Limb (tissue), 2 donors: ENCODE measurements at regions not wholly inside any gene's neighbourhood (a gene's known extent, or its start where the extent isn't known, plus 50 kb on each side); places are given as distances from the start of the nearest gene placed in this dataset.
A peak's percentile ranks its signal among the peaks of the same experiment; 100 is the strongest.

ENCODE experiments used
- DNase-seq, 2 donors: peaks; one replicate each; pipeline ENCODE4 v3.0.0-alpha.2; 2016; ENCODE audit errors: extremely low spot score in 2 of 2

DNA sequence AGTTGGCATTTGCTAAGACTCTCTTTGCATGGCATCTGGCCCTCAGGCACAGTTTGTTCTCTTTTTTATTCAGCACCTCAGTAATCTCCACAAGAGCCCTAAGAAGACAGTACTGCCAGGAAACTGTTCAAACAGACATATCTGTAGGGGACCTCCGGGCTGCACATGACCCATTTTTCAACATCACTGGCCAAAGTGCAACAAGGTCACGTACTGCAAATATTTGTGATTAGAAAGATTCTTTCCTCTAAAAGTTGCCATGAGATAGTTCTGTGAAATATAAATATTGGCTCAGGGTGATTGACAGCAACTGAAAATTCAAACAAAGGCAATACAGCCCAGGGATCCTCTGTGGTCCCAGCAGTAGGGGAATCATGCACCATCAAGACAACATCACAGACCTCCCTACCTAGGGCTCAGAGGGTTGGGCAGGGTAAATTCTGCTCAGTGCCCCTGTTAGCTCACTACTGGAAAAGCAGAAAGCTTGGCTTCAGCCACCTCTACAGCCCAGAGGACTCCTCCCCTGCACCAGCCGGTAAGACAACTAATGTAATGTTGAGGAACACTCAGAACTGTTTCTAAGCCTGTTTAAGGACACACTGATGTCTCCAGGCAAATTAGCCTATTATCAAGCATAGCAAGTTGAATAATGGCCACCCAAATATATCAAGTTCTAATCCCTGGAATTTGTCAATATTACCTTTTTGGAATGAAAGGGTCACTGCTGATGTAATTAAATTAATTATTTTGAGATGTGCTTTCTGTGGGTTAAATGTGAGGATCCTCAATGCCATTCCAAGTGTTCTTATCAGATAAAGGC, 117.4 kb upstream of the LPP start:
- no peak for DNase-seq

DNA sequence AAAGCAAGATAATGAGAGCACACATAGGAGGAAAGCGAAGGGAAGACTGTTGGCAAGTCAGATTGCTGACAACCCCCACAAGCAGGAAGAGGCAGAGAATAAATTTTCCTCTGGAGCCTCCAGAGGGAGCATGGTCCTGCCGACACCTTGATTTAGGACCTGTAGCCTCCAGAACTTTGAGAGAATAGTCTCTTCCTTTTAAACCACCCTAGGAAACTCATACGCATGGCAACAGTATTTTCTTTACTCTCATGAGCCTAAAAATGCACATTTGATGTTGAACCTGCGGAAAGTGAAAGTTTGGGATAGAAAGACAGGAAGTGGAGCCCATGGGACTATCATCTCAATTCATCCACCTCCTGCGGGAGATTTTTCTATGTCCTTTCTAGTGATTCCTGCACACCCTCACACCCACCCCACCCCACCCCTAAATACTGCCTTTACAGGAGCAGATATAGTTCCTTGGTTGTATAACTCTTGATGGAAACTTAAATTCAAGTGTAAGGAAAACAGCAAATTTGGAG, 116.7 kb upstream of the LPP start:
- DNase-seq, result no peak

DNA sequence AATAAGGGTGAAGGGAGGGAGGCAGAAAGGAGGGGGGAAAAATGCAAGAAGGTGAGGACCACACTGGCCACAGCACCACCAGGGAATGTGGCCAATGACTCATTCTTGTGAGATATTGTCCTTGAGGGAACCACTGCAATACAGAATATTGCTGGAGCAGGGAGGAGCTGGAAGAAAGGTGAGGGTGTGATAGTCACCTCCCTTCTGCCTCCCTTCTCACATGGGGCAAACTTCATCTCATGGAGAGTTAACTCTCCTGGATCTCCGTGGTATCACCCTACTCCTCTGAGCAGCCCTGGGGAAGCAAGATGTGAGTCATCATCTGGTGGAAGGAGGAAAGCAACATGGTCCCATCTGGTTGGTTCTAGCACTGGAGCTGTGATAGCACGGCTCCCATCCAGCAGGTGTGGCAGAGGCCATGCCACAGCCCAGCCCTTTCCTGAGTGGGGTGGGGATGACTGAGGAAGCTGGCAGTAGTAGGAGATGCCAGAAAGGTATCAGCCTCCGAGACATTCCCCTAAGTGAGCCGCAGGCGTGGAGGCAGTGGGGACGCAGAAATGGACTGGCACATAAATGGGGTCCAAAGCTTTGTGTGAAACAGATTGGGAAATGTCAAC, 115.9 kb upstream of the LPP start:
- DNase-seq, result no peak

DNA sequence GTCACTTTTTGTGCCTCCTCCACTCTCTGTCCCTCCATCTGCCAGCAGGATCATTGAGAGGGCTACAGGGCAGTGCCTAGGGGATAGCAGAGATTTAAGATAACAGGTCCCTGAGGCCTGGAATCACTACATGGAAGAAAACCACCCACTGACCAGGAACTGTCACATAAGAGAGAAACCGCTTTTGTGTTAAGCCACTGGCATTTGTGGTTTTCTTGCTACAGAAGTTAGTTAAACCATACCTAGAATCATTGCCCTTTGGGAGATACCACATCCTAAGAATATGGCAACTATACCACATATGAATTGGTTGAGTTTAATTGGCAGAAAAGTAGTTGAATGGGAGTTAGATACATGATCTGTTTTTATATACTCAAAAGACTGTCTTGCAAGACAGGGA, 112.8 kb upstream of the LPP start:
- DNase-seq, result no peak

DNA sequence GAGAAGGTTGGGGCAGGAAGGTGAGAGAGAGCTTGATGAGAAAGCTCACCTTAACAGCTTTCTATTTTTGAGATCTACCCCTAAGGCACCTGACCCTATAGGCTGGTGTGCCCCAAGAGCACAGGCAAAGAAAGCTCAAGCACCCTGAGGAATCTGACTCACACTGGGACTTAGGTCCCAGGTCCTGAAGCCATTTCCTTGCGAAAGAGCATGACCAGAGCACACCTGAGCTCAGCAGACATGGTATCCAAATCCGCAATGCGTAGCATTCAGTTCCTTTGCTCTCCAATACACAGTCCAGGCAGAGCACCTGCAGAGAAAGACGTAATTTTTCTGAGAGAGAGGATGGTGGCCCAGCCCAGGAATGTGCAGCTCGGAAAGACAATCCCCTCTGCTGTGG, 112.1 kb upstream of the LPP start:
- DNase-seq, result no peak

DNA sequence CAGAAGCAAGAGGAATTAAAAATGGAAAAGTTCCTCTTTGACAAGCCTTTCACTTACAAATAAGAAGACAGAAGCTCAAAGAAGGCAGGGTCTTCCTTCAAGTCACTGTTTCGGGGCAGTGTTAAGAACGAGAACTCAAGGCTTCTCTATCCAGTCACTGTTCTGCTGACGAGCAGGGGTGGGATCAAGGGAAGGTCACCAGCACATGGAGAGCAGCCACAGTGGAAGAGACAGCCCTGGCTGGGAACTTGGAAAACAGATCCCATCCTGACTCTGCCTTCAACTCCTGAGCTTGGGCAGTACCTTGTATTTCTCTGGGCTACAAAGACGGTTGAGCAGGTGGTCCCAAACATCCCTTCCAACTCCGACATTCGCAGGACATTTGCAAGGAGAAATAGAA, 111.5 kb upstream of the LPP start:
- DNase-seq, result no peak

DNA sequence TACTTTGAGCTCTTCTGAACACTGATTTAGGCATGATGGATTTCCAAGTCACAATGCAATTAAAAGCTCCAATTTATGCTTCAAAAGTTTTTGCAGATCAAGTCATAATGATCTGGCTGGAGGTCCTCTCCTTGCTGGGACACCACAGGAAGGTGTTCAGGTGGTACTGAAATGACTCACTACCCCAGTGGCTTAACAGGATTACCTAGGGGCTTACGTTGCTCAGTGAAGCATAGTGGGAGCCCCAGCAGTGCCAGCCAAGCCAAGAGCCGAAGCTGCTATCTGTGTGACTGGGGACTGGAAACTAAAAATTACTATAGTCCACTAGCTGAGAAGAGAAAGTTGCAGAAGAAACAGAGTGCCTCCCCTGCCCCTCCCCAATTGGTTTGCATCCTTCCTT, 110.1 kb upstream of the LPP start:
- DNase-seq, result no peak

DNA sequence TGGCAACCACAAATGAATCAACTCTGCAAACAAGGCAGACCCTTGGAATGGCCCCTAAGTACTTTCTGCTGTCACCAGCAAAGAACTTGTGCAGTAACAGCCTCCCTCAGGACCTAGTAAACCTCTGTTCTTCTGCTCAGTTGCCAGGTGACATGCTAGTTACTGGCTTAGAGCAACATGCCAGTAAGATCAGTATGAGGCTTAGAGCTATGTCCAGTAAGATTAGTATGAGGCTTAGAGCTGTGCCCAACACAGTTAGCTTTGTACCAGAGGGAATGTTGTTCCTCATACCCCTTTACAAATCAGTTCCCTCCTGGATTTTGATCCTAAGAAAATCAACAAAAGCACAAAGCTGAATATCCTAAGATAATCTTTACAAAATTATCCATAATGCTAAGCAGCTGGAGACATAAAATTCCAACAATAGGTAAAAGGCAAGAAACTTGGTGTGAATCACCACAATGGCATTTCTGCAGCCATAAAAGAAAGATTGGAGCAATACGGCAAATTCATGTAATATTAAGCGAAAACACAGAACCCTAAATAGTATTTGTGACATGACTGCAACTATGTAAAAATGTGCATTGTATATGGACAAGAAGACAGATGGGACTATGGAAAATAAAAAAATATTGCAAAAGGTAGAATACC, 107.3 kb upstream of the LPP start:
- DNase-seq, result no peak

DNA sequence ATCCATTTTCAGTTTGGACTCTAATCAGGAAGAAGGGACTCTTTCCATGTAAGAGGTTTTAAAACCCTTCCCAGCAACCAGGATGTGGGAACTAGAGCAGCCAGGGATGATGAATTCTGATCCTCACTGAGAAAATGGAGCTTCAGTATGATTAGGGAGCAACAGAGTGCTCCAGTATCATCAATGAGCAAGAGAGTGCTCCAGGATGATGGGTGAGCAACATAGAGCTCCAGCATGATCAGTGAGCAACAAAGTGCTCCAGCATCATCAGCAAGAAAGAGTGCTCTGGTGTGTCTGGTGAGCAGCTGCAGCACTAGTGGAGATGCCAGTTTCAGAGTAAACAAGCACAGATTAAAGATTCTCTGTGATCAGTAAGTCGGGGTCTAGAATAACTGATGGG, 106.4 kb upstream of the LPP start:
- no peak for DNase-seq

DNA sequence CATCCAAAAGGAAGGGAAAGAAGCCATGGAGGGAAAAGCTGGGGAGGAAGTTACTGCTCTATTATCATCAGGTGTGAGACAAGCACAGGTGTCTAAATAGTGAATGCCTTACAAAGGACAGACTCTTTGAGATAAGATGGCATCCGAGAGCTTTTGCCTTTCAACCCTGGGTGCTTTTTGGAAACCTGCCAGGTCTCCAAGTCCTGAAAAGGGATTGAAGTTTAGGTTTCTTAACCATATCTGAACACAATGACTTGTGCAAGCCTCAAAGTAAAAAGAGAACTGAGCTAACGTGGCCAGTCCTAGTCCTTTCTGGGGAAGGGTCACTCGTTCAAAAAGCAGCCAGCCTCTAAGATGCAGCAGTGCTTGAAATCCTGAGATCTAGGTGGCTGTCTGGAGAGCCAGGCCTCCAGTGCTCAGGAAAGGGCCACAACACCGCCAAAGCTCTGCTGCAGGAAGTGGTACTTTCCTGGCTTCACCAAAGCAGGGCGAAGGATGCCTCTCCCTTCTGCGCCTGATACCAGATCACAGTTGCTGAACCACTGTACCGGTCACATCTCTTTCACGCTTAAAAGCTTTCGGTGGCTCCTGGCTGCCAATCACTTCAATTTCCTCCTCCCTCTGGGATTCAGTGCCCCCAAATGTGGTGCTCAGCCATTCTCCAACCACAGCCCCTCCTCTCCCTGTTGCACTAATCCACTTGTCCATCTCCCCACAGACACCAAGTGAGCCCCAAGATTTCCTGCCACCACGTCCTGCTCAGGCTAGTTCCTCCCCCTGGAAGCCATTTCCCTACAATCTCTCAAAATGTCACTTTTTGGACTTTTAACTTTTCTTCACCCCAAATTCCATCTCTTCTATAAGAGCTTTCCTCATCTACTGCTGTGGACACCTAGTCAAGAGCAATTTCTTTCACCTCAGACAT, 104.1 kb upstream of the LPP start:
- DNase-seq, result no peak

DNA sequence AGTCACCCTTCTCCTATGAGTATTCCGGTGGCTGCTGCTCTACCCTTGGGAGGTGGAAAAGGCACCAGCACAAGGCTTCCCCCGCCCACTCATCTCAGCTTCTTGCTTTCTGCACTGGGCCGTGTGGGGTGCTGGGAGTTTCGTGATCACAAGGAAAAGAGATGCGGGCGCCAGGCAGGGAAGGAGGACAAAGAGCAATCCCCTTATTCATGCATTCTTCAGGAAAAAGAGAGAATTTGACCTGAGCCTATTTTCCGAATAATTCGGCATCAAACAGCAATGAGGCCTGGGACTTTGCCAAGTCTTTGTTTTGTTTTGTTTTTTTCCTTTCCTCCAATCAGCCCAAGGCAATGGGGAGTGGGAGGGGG, 102.2 kb upstream of the LPP start:
- peak in 1 of 2 donors; percentile 52 for DNase-seq

DNA sequence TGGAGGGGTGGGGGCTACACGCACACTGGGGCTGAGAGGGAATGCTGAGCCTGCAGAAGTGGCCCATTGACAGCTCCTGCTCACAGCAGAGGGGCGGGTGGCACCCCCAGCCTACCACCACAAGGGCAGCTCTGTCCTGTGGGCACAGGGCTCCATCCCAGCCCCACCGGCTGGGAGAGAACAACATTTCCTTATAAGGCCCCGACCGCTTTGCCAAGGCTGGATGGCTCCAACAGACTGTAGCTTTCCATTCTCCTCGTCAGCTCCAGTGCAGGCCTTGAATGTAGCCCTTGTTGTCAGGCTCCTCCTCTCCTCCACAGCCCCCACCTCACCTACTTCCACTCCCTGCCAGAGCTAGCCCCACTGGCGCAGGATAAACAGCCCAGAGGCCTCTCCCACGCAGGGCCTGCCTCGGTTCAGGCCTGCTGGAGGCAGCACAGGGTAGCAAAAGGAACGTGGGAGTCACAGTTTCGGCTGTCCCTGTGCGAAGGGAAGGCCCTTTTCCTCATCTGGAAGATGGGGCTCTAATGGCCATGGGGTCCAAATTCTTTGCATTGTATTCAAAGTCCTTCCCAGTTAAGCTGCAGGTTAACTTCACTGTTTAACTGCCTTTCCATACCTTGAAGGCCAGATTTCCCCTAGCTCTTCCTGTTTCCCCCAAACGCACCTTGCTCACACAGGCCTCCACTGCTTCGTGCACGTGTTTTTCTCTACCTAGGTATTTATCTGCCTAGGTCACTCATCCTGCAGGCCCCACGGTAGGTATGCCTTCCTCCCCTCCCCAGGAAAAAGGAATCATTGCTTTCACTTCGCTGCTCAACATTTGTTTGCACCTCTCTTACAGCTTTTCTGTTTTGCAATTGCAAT, 101.6 kb upstream of the LPP start:
- DNase-seq, result peak; percentile 72 to 82

DNA sequence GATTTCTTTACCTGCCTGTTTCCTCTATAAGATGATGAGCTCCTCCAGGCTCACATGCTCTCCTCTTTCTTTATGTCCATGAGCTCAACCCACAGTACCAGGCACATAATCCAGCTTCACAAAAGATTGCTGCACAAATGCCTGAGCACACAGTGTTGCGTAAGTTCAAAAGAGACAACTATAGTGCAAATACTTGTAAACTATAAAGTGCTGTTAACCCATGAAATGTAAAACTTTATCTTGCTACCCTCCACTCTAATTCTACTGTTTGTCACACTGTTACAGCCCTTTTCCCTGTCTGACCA, 101.0 kb upstream of the LPP start:
- no peak for DNase-seq

DNA sequence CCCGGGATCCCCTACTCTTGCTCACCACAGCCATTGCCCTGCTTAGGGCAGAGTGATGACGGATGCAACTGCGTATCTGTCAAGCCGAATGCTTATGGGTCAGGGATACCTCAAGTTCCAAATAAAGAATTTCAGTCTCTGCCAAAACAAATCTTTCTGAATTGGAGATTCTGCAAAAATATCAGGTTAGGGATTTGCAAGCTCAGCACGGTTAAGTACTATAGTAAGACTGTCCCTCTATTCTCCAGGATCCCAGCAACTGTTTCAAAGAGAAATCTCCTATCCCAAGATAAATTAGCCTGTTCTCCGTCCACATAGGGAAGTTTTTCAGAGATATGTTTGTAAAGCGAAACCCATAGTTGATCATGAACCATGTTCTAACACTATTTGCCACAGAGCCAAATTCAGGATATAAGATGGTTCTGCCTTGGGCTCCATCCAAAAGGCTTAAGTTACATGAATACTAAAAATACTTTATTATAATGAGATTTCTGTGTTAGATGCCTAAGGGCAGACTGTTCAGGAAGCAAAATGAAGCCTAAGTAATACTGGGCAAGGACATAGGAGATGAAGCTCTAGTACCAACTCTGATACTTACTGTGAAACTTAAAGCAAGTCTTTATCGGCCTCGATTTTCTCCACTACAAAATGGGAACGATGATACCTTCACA, 100.1 kb upstream of the LPP start:
- DNase-seq, result no peak

DNA sequence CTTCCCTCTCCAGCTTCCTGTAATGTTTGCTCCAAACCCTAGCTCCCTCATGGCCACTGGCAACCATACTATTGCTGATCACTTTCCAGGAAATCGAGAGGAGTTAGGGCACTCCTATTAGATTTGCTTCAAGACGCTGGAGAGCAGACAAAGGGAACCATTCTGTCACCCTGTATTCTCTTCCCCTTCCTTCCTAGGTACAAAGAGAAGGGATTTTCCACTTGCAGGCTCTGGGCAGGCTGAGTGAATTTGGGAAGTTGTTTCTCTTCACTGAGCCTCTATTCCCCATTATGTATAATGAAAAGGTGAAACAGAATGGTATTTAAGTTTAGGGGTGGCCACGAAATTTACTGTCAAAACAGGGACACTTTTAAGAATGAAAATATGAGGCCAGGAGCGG, 99.4 kb upstream of the LPP start:
- no peak for DNase-seq

DNA sequence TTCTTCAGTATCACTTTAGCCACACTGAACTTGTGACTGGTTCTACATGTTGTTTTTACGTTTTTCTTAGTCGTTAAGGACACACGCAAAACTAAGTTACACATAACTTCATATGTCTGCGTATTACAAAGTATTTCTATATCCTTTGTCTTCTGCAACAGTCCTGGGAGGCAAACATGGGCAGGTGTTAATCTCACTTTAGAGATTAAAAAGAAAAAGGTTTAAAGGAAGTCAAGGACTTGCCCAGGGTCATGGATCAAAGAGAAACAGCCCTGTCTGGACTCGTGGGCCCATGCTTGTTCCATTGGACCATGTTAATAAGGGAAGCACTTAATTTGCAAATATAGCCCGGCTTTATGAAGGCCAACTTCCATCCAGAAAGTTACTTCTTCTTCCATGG, 98.6 kb upstream of the LPP start:
- DNase-seq, result no peak

DNA sequence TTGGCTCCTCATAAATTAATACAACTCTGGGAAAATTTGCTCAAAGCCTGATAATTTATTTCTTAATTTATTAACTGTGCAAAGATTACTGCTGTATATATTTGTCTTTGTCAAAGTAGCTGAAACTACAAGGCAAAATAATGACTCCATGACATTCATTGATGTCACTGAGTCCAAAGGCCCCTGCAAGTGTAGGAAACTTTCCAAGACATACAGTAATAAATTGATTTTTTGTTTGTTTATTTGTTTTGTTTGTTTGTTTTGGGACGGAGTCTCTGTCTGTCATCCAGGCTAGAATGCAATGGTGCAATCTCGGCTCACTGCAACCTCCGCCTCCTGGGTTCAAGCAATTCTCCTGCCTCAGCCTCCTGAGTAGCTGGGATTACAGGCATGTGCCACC, 96.8 kb upstream of the LPP start:
- no peak for DNase-seq

DNA sequence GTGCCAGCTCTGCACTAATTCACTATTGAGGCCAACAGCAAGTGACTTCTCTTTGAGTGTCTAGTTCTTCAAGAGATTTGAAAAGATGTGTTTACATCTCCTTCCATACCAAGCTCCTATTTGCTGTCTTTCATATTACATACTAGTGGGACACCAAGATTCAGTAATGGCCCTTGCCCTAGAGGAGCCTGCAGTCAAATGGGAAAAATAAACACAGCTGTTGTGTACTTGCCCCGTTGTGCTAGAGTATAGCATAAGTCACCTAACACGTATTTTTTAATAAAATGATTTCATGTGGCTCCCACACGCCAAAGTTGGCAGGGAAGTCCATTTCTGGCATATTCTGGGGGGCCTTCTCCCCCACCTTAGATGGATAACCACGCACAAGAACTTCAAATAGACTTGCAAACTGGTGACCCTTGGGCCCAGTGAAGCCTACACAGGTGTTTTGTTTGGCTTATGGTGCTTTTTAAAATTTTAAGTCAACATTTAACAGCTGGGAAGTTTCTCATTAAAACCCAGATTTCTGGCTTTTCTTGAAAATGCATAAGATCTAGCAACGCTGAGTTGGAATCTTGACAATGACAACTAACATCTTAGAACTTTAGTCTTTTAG, 95.3 kb upstream of the LPP start:
- DNase-seq, result no peak

DNA sequence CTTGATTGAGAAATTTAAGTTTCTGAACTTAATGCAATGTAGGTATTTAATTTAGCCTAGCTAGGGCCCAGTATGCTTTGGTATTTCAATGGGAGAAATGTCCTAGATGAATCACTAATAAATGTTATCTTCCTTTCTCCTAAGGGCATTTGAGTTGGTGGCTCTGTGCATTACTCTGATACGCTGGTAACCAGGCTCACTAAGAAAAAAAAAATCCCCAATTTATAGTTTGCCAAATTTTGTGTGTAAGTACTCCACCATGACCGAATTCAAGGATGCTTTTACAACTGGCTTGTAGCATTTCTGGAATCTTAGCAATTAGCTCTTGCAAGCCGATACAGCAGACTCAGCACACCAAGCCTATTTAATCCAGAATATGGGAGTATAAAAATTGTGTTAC, 94.6 kb upstream of the LPP start:
- no peak for DNase-seq

DNA sequence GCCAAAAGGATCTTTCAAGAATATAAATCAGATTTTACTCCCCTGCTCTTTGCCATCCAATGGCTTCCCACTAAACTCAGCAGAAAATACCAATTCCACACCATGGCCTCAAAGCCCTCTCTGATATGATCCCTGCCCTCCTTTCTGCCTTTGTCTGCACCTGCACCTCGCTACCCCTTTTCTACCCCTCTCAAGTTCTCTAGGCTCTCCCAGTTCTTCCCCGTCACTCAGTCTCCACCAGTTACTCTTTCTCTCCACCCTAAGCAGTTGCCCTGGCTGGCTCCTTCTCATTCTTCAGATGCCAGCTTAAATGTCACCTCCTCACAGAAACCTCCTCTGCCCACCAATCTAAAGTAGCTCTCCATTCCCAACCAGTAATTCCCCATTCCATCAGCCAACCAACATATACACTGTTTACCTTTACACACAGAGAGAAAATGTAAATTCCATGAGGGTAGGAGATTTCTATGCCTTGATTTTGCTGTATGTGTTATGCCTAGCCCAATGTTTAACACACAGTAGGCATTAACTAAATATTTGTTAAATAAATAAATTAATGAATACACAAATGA, 93.6 kb upstream of the LPP start:
- DNase-seq, result no peak
